DMS53 (cell line): ENCODE measurements at regions not wholly inside any gene's neighbourhood (a gene's known extent, or its start where the extent isn't known, plus 50 kb on each side); places are given as distances from the start of the nearest gene placed in this dataset.
"Not testable (repeated sequence)": the region's sequence is repeated elsewhere in the genome, so short reads cannot be mapped to it uniquely, and the experiment has no call there.

Experiments used
- DNase-seq: peaks from one replicate; lab custom pipeline; 2025; lab: John Stamatoyannopoulos, UW

DNA sequence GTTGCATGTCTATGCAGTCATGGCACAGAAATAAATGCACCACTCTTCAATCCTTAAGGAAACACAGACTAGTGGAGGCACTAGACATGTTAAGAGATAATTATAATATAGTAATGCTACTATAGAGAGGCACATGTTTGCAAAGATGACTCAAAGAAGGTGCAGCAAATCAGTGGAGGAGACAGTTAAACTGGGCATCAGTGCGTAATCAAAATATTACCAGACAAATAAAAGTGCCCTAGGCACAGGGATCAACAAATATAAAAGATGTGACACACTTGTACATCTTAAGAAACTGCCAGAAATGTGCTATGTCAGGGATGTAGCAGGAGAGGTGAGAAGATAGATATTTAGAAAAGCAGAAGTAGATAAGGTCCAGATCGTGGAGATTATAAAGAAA lies 642.1 kb downstream of the SLCO4C1 start:
- DNase-seq, result no peak

DNA sequence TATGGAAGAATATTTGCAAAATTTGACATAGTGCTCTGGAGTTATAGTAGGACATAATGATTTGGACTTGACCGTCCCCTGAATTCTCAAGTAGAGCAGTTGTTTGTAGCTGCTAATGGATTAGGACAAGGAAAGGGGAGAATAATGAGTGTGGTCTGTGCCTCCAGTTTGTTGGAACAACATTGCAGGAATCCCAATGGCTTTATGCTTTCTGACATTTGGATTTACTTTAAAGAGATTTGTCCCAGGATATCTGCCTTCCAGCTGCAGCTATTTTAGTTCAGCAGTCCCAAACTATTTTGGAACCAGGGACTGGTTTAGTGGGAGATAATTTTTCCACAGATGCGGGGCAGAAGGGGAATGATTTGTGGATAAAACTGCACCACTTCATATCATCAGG lies 648.2 kb downstream of the SLCO4C1 start:
- no peak for DNase-seq

DNA sequence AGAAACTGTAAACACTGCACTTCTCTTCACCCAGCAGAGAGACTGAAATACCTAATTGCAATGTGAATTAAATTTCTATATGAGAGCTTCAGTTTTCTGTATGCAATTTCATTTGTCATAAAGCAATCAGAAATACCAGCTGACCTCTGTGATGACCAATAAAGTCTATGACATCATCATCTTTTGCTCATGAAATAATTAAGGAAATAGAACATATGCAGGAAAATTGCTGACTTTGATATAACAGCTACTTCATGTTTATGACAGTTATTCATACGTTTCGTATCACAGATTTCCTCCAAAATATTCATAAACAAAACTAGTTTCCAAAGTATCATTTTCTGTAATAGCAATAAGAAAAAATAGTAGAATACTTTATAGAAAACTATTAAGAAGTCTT lies 652.3 kb downstream of the SLCO4C1 start:
- DNase-seq, result no peak

DNA sequence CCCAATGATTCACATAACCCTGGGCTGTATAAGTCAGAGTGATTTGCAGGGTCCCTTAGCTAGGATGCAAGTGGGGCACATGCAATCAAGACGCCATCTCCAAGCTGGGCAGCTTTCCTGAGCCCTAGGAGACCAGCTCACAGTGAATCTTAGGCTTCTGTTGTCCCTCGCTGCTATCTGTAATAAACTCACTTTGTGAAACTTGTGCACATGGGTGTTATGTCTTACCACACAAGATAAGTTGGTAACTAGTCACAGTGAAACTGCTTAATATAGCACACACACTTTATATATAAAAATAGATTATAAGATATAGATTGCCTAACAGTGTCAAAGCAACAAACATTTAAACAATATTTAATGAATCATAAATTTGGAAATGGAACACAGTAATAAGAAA lies 658.5 kb downstream of the SLCO4C1 start:
- DNase-seq, result no peak

DNA sequence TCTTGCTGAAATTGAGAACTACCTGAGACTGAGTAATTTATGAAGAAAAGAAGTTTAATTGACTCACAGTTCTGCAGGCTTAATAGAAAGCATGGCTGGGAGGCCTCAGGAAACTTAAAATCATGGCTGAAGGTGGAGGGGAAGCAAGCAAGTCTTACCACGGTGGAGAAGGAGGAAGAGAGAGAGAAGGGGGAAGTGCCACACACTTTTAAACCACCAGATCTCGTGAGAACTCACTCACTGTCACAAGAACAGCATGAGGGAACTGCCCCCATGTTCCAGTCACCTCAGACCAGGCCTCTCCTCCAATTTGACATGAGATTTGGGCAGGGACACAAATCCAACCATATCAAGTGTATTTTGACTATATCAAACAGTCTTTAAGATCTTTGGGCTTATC lies 668.3 kb downstream of the SLCO4C1 start:
- DNase-seq, result not testable (repeated sequence)

DNA sequence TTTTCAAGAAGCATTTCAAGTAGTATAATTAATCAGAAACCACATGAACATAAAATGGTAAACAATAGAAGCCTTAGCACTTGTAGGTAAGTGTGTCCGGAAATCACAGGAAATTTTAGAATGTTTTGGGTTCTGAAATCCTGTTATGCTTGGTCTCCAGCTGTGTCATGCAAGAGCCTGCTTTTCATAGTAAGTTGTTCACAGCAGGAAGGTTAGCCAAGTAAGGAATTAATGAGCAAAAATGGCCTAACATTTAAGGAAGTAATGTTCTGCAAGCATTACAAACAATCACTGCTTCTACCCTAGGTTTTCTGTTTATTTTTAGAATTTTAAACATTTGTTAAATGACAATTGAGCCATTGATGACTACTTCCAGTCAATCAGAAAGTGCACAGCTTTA lies 669.5 kb downstream of the SLCO4C1 start:
- no peak for DNase-seq

DNA sequence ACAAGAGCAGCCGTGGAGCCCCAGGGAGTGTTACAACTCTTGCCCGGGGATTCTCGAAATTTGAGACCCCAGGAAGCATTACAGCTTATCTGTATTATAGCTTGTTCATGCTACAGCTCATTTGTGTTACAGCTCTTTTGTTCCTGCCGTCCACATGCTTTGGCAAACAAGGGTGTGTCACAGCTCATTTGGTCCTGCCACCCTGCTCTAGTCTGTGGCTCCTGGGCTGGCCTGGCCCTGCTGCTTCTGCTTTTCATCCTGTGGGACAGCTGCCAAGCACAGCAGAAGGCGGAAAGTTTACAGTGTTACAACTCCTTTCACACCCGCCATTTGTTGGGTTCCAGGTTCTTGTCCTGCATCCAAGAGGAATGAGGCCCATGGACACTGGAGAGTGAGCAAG lies 685.0 kb downstream of the SLCO4C1 start:
- peak; percentile 27 for DNase-seq

DNA sequence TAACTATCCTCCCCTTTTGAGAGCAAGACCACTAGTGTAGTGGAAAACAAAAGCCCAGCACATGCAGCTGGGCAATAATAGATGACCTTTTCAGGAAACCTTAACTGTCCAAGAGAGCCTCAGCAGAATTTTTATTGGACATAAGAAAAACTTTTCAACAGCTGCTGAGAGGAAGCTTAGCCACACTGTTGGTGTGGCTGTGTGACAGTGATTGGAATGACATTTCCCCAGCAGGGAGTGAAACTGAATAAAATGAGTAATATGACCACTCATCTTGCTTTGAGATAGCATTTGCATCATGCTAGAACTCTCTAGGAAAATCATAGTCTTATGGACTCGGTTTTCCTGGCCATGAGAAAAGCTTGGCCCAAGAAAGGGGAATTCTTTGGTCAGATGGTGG lies 687.8 kb downstream of the SLCO4C1 start:
- no peak for DNase-seq

DNA sequence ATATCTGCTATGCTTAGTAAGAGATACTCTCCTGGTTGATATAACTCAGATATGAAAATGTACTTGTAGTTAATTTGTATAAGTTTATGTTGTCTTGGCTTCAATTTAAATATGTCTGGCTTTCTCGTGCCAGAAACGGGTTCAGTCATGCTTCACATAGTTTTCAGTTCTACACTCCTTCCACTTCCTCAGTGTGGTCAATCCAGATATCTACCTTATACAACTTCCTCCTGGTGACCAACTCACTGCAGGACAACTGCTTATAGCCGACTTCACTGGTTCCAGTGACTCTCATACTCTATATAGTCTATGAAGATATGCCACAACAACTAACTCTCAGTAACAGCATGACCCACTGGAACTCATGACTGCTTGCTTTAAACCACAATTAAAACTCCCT lies 690.4 kb downstream of the SLCO4C1 start:
- DNase-seq, result no peak

DNA sequence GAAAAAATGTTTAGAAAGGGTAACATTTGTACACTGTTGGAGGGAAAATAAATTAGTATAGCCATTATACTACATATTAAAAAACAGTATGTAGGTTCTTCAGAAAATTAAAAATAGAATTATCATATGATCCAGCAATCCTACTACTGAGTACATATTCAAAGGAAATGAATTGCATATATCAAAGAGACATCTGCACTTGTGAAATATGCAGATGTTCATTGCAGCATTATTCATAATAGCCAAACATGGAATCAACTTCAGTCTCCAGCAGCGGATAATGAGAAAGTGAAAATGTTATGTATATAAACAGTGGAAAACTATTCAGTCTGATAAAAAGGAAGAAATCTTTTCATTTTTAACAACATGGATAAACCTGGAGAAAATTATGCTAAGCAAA lies 695.5 kb downstream of the SLCO4C1 start:
- no peak for DNase-seq

DNA sequence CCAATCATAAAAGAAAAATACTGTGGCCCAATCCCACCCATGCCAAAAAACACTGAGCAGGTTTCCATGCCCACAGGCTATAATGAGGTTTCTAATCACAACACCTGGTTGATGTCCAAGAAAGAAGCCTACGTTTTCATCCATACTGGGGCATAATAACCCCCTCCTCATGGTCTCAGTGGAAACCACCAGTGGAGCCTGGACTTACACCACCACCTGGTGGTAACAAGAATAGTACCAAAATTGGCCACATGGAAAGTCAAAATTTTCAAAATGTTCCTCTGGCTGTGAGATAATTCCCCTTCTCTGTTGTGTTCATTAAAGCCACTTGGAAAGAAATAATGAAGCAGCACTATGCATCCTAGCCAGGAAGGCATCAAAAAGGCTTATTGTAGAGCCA lies 687.3 kb upstream of the ST8SIA4 start:
- peak; percentile 55 for DNase-seq

DNA sequence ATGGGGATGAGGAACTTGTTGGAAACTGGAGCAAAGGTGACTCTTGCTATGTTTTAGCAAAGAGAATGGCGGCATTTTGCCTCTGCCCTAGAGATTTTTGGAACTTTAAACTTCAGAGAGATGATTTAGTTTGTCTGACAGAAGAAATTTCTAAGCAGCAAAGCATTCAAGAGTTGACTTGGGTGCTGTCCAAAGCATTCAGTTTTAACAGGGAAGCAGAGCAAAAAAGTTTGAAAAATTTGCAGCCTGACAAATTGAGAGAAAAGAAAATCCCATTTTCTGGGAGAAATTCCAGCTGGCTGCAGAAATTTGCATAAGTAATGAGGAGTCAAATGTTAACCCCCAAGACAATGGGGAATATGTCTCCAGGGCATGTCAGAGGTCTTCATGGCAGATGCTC lies 682.3 kb upstream of the ST8SIA4 start:
- DNase-seq, result no peak

DNA sequence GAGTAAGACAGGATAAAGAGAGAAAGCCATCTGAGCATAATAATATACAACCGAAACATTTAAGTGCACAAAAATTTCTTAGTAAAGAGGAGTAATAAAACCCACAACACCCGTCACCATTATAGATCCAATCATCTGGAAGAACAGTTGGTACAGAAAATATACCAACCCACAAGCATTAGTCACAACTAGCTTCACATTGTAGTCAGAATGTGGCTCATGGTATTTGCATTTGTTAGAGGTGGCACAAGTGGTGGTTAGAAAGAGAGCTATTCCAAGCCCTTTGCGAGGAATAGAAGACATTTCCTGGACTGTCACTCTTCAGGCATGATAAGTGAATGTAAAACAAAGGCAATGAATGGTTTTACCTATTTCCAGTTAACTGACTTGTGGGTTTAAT lies 677.5 kb upstream of the ST8SIA4 start:
- no peak for DNase-seq

DNA sequence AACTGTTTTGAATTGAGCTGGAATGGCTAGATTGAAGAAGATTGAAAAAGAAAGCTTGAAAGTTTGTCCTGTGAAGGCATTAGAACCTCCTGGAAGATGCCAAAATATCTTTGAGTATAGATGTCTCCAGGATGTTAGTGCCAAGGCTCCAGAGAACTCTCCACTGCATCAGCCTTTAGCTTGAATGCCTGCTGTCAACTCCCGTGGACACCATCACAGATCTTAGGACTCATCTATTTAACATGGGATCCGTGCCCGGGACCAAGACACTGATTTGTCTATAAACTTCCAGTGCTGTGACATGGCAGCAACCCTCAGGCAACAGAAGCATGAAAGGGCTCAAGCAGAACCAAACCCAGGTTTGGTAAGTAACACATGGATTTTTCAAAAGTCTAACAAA lies 670.9 kb upstream of the ST8SIA4 start:
- DNase-seq, result no peak

DNA sequence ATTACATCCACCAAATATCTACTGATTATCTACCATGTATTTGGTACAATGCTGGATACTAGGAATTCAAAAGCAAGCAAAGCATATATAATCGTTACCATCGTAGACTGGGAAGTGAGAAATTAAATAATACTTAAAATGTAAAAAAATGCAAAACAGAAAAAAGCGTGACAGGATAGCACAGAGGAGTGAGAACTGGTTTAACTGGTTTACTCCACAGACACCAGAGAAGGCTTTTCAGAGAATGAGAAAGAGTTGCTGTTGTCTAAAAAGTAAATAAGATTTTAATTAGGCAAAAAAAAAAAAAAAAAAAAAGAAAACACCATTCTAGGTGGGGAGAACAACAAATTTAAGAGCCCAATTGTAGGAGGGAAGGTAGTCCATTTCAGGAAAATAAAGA lies 657.9 kb upstream of the ST8SIA4 start:
- peak; percentile 81 for DNase-seq

DNA sequence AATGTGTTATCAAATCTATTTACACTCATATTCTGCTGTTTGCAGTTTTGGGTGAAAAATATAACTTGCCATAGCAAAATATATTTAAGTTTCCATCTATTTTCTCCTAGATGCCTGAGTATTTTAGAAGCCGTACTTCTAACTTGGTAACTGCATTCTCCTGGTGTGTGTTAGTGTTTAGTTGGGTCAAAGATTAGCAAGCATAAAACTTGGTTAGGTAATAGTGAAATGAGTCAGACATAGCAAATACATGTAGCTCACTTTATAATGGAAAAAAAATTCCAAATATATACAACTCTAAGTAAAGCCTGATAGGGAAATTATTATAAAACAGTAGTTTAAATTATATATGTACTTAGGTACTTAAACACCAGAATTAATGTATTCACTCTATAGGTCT lies 640.7 kb upstream of the ST8SIA4 start:
- no peak for DNase-seq

DNA sequence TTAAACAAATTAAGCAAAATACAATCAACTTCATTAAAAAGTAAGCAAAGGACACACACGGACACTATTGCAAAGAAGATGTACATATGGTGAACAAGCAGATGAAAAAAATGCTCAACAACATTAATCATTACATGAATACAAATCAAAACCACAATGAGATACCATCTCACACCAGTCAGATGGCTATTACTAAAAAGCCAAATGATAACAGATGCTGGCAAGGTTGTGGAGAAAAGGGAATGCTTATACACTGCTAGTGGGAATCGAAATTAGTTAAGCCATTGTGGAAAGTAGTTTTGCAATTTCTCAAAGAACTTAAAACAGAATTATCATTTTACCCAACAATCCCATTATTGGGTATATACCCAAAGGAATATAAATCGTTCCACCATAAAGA lies 636.2 kb upstream of the ST8SIA4 start:
- no peak for DNase-seq

DNA sequence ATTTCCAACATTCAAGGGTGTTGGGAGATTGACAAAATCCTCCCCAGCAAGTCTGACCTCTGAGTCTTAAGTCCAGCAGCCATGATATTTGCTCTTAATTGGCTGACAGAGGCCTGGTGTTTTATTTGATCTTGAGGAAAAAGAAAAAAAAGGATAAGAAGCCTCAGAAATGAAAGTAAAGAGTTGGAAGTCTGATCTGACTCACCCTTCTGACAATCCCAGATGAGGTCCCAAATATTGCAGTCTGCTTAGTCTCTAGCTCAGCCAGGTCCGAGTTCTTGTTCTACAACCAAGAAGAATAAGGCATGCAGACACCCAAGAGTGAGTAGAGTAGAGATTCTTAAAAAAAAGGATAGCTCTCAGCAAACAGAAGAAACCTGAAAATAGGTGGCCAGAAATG lies 632.5 kb upstream of the ST8SIA4 start:
- no peak for DNase-seq

DNA sequence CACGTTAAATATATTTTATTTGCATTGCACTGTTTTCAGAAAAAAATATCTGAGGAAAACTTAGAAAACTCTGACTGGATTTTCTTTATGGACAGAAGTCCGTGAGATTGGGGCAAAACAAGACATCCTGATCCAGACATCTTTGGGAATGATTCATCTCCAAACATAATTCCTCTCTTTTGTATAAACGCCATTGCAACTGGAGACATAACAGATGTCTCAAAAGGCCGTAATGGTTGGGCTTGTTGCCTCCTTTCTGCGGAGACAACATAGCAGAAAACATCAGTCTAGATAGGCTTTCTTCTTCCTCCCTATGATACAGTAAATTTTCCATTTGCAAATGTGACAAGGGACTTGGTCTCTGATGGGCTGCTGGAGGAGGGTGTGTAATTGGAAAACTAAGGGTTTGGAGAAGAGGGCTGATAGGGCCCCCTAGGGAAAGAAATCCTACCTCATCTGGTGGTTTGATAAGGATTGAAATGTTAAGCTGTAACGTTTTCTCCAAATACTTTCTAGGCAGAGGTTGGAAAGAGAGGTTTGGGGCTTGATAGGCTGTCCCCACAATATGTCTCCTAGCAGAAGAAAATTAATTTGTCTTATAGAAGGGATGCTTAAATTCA lies 631.5 kb upstream of the ST8SIA4 start:
- no peak for DNase-seq

DNA sequence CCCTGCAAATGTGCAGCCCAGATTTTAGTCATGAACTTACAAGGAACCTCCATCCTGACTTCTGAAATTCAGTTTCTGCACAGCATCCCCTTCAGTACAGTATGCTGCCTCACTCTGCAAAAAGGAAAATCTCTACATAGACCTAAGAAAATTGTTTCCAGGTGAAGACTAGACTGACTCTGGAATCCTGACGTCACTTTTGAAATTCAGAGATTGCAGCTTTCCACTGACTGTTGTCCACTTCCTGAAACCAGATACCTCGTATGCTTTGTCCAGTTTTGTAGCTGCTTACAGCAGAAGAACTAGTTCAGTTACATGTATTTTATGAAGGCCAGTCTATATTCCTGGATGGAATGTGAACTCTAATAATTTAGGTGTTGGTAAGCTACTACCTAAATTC lies 629.3 kb upstream of the ST8SIA4 start:
- DNase-seq, result peak; percentile 52

DNA sequence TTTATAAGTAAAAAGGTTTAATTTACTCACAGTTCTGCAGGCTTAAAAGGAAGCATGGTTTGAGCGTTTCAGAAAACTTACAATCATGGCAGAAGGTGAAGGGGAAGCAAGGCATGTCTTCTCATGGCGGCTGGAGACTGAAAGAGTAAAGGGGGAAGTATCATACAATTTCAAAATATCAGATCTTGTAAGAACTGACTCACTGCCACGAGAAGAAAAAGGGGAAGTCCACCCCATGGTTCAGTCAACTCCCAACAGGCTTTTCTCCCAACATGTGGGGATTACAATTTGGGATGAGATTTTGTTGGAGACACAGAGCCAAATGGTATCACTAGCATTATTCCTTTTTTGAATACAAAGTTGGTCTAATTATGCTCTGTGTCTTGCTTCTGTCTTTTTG lies 627.9 kb upstream of the ST8SIA4 start:
- no peak for DNase-seq

DNA sequence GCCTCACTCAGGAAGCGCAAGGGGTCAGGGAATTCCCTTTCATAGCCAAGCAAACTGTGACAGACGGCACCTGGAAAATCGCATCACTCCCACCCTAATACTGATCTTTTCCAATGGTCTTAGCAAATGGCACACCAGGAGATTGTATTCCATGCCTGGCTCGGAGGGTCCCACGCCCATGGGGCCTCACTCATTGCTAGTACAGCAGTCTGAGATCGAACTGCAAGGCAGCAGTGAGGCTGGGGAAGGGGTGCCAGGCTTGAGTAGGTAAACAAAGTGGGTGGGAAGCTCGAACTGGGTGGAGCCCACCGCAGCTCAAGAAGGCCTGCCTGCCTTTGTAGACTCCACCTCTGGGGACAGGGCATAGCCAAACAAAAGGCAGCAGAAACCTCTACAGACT lies 626.0 kb upstream of the ST8SIA4 start:
- DNase-seq, result not testable (repeated sequence)

DNA sequence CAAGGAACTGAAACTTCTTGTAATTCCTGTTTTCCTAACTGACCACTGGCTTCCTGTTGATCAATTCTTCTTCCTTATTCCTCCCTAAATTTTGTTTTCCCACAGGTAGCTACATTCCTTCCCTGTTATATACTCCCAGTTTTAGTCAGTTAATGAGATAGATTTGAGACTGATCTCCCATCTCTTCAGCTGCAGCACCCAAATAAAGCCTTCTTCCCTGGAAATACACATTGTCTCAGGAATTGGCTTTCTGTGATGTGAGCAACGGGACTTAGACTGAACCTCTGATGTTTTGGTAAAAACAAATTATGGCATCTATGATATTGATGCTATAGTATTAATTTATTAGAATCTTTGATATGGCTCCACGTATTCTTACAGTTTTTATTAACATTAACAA lies 617.3 kb upstream of the ST8SIA4 start:
- peak; percentile 11 for DNase-seq

DNA sequence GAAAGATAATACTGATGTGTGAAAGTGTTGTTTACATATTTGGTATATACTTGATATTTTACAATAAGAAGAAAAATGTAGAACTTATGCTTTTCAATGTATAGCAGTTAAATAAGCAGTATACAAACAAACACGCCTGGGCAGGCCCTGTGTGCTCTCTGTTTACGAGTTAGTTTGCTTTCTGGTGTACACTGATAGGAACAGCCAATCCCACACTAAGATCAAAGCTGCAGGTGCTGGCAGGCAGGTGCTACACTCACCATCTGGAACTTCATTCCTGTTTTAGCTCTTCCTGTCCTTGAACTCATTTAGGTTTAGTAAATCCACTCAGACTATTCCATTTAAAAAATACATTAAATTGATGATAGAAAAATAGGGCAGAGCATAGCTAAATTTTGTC lies 614.7 kb upstream of the ST8SIA4 start:
- DNase-seq, result peak; percentile 76

DNA sequence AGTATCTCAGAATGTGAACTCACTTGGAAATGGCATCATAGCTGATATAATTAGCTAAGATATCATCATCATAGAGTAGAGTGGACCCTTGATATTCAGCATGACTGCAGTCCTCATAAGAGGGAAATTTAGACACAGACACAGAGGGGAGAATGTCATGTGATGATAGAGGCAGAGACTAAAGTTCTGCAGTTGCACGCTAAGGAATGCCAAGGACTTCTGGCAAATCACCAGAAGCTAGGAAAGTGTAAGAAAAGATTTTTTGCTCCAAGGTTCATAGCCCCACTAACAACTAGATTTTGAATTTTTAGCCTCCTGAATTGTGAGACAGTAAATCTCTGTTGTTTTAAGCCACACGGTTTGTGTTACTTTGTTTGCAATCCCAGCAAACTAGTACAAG lies 612.6 kb upstream of the ST8SIA4 start:
- no peak for DNase-seq
